ENCODE measurements at regions not wholly inside any gene's neighbourhood (a gene's known extent, or its start where the extent isn't known, plus 50 kb on each side); places are given as distances from the start of the nearest gene placed in this dataset.

DNA sequence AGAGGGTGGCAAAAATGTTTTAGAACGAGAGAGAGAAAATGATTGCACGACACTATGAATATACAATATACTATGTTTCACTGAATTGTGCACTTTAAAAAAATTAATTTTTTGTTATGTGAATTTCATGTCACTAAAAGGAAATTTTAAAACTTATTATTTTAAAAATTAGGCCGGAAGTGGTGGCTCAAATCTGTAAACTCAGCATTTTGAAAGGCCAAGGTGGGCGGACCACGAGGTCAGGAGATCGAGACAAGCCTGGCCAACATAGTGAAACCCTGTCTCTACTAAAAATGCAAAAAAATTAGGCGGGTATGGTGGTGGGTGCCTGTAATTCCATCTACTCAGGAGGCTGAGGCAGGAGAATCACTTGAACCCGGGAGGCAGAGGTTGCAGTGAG lies 642.5 kb downstream of the XPNPEP1 start:
- TF ChIP-seq, protein P1, sequence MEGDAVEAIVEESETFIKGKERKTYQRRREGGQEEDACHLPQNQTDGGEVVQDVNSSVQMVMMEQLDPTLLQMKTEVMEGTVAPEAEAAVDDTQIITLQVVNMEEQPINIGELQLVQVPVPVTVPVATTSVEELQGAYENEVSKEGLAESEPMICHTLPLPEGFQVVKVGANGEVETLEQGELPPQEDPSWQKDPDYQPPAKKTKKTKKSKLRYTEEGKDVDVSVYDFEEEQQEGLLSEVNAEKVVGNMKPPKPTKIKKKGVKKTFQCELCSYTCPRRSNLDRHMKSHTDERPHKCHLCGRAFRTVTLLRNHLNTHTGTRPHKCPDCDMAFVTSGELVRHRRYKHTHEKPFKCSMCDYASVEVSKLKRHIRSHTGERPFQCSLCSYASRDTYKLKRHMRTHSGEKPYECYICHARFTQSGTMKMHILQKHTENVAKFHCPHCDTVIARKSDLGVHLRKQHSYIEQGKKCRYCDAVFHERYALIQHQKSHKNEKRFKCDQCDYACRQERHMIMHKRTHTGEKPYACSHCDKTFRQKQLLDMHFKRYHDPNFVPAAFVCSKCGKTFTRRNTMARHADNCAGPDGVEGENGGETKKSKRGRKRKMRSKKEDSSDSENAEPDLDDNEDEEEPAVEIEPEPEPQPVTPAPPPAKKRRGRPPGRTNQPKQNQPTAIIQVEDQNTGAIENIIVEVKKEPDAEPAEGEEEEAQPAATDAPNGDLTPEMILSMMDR (IDR thresholded peaks at IDR 0.05), result no peak
- TF ChIP-seq POLR2A (IDR thresholded peaks at IDR 0.05), result no peak

All from heart left ventricle (tissue), 13 donors.